ENCODE measurements at regions not wholly inside any gene's neighbourhood (a gene's known extent, or its start where the extent isn't known, plus 50 kb on each side); places are given as distances from the start of the nearest gene placed in this dataset.

- DNase-seq, result no peak
Observed at GRCh38 chr12:77488041-77488620, 342.6 kb upstream of the NAV3 start.

GRCh38 chr12:77486872-77487271 lies 343.8 kb upstream of the NAV3 start:
- no peak for DNase-seq

- no peak for DNase-seq
Observed at GRCh38 chr12:77485961-77486854, 344.5 kb upstream of the NAV3 start.

GRCh38 chr12:77481687-77482086 lies 349.0 kb upstream of the NAV3 start:
- DNase-seq, result no peak

GRCh38 chr12:77477907-77478533 lies 352.7 kb upstream of the NAV3 start:
- DNase-seq, result no peak

GRCh38 chr12:77471801-77472200 lies 358.9 kb upstream of the NAV3 start:
- no peak for DNase-seq

GRCh38 chr12:77469578-77470333 lies 360.9 kb upstream of the NAV3 start:
- no peak for DNase-seq

GRCh38 chr12:77442633-77443032 lies 377.3 kb upstream of the E2F7 start:
- no peak for DNase-seq

- DNase-seq, result no peak
Observed at GRCh38 chr12:77439749-77440148, 374.4 kb upstream of the E2F7 start.

GRCh38 chr12:77438644-77439043 lies 373.3 kb upstream of the E2F7 start:
- DNase-seq, result no peak

GRCh38 chr12:77437206-77437605 lies 371.8 kb upstream of the E2F7 start:
- DNase-seq, result no peak

- no peak for DNase-seq
Observed at GRCh38 chr12:77435446-77436091, 370.2 kb upstream of the E2F7 start.

- no peak for DNase-seq
Observed at GRCh38 chr12:77433799-77434198, 368.4 kb upstream of the E2F7 start.

- DNase-seq, result no peak
Observed at GRCh38 chr12:77429426-77429825, 364.1 kb upstream of the E2F7 start.

- DNase-seq, result no peak
Observed at GRCh38 chr12:77421152-77421551, 355.8 kb upstream of the E2F7 start.

GRCh38 chr12:77409551-77409950 lies 344.2 kb upstream of the E2F7 start:
- no peak for DNase-seq

- no peak for DNase-seq
Observed at GRCh38 chr12:77407931-77408330, 342.6 kb upstream of the E2F7 start.

- no peak for DNase-seq
Observed at GRCh38 chr12:77406219-77406905, 341.0 kb upstream of the E2F7 start.

- no peak for DNase-seq
Observed at GRCh38 chr12:77402716-77403115, 337.3 kb upstream of the E2F7 start.

- no peak for DNase-seq
Observed at GRCh38 chr12:77401770-77402081, 336.4 kb upstream of the E2F7 start.

GRCh38 chr12:77401064-77401769 lies 335.8 kb upstream of the E2F7 start:
- no peak for DNase-seq

Measured in CD4-positive, alpha-beta T cell treated with Interferon alpha-2 for 1 hour (primary cell).